B cell (primary cell): ENCODE measurements at regions not wholly inside any gene's neighbourhood (a gene's known extent, or its start where the extent isn't known, plus 50 kb on each side); places are given as distances from the start of the nearest gene placed in this dataset.

Experiments
- ATAC-seq: fragments of 200-7000 bp; cut with Tn5 transposase; one replicate; pipeline ENCODE4 v1.10.0; 2021; ENCODE audit warnings: low read depth, mild to moderate bottlenecking, moderate number of reproducible peaks, moderate library complexity
- CTCF ChIA-PET: fragments of 350-600 bp; sonication (Branson Sonifier 250); formaldehyde crosslinking; loops from one replicate; lab custom pipeline; 2021; ENCODE audit warnings: antibody characterized with exemption, inconsistent platforms; lab: Charles Lee
- POLR2A ChIA-PET: fragments of 350-600 bp; sonication (Branson Sonifier 250); formaldehyde crosslinking; loops from one replicate; lab custom pipeline; 2021; ENCODE audit warnings: antibody characterized with exemption; lab: Charles Lee
- DNase-seq: peaks from one replicate; pipeline ENCODE4 v3.0.0; 2013
- H2AFZ ChIP-seq: 2 replicates; pipeline ENCODE4 v1.6.1; 2012; ENCODE audit warnings: mild to moderate bottlenecking, low read depth, low read length; ENCODE audit not compliant: insufficient read depth, poor library complexity, severe bottlenecking
- H3K27ac ChIP-seq, 2 donors: 1 replicate in 1 of 2; 2 replicates in 1 of 2; pipeline ENCODE4 v1.5.1; 2012 to 2013; ENCODE audit warnings: low read length in 2 of 2, mild to moderate bottlenecking in 2 of 2, moderate library complexity in 1 of 2
- H3K27me3 ChIP-seq, 4 experiments: fragments of 200-600 bp in 1 of 4; sonication (generic) in 1 of 4; replicated peaks in 1 of 4; 1 replicate in 2 of 4; 2 replicates in 2 of 4; pipeline versions ENCODE4 v1.6.1 to v1.7.0; 2013 to 2016; ENCODE audit warnings: low read length in 3 of 4, mild to moderate bottlenecking in 2 of 4, mixed read lengths in 1 of 4, moderate library complexity in 1 of 4; ENCODE audit not compliant: insufficient read depth in 4 of 4, control insufficient read depth in 3 of 4; ENCODE audit errors: control extremely low read depth in 1 of 4
- H3K36me3 ChIP-seq, 2 experiments: replicated peaks in 1 of 2; 1 replicate in 1 of 2; 2 replicates in 1 of 2; pipeline versions ENCODE4 v1.6.1 to v1.7.1; 2013; ENCODE audit warnings: low read length in 1 of 2; ENCODE audit not compliant: insufficient read depth in 2 of 2, control insufficient read depth in 1 of 2; ENCODE audit errors: control extremely low read depth in 1 of 2, extremely low read depth in 1 of 2
- H3K4me1 ChIP-seq, 2 donors: fragments of 200-600 bp in 1 of 2; sonication (generic) in 1 of 2; 1 replicate in 1 of 2; 2 replicates in 1 of 2; pipeline versions ENCODE4 v1.5.1 to v1.6.1; 2013 to 2017; ENCODE audit warnings: low read length in 2 of 2; ENCODE audit not compliant: control insufficient read depth in 2 of 2, insufficient read depth in 2 of 2
- H3K4me2 ChIP-seq: replicated peaks from 2 replicates; pipeline ENCODE3; 2012; ENCODE audit warnings: mild to moderate bottlenecking, low read depth, low read length; ENCODE audit not compliant: poor library complexity, severe bottlenecking
- H3K4me3 ChIP-seq, 5 experiments: fragments of 200-600 bp in 1 of 5; sonication (generic) in 1 of 5; 1 replicate in 3 of 5; 2 replicates in 2 of 5; pipeline versions ENCODE4 v1.5.1 to v1.7.0; 2011 to 2016; ENCODE audit warnings: low read length in 4 of 5, mild to moderate bottlenecking in 4 of 5, low read depth in 2 of 5, control low read depth in 1 of 5, moderate library complexity in 1 of 5; ENCODE audit not compliant: insufficient read depth in 1 of 5; ENCODE audit errors: control extremely low read depth in 1 of 5, extremely low read depth in 1 of 5
- H3K79me2 ChIP-seq: fragments of 200-600 bp; sonication (generic); one replicate; pipeline ENCODE4 v1.6.0; 2016; ENCODE audit warnings: low read length; ENCODE audit not compliant: control insufficient read depth, insufficient read depth
- H3K9ac ChIP-seq: fragments of 200-600 bp; sonication (generic); 2 replicates; pipeline ENCODE4 v1.6.1; 2017; ENCODE audit warnings: mild to moderate bottlenecking, low read length, moderate library complexity
- H3K9me3 ChIP-seq, 3 donors: one replicate each; pipeline versions ENCODE4 v1.6.1 to v1.7.1; 2013; ENCODE audit warnings: low read length in 2 of 3; ENCODE audit not compliant: control insufficient read depth in 2 of 3, insufficient read depth in 1 of 3; ENCODE audit errors: control extremely low read depth in 1 of 3
- H4K20me1 ChIP-seq: 2 replicates; pipeline ENCODE4 v1.6.0; 2012; ENCODE audit warnings: mild to moderate bottlenecking, low read length; ENCODE audit not compliant: insufficient read depth, control insufficient read depth, poor library complexity, severe bottlenecking
- H3K27ac Mint-ChIP-seq: one replicate; pipeline ENCODE4 v1.8.0; 2021; ENCODE audit warnings: mixed read lengths
- H3K27me3 Mint-ChIP-seq: one replicate; pipeline ENCODE4 v1.8.0; 2021; ENCODE audit warnings: mixed read lengths
- H3K4me1 Mint-ChIP-seq: one replicate; pipeline ENCODE4 v1.8.0; 2021; ENCODE audit warnings: mixed read lengths
- H3K4me3 Mint-ChIP-seq: one replicate; pipeline ENCODE4 v1.8.0; 2021; ENCODE audit warnings: mixed read lengths
- H3K9me3 Mint-ChIP-seq: one replicate; pipeline ENCODE4 v1.8.0; 2022; ENCODE audit warnings: mixed read lengths; ENCODE audit not compliant: insufficient read depth
- EZH2 ChIP-seq: IDR thresholded peaks from 2 replicates; pipeline ENCODE4 v1.6.1; 2012; ENCODE audit warnings: borderline replicate concordance, low read depth, mild to moderate bottlenecking, moderate library complexity, low read length; ENCODE audit not compliant: insufficient read depth, poor library complexity, severe bottlenecking
- WGBS: methylation state at CpG from one replicate; pipeline ENCODE4 v1.1.5; 2013; ENCODE audit warnings: missing lambda C conversion rate; ENCODE audit not compliant: insufficient coverage; 5-methylcytosine and 5-hydroxymethylcytosine counted together
- intact Hi-C: fragments of 100-400 bp; cut with micrococcal nuclease; formaldehyde crosslinking; loops from one replicate; pipeline ENCODE4 v1.10.0; 2022
- TF ChIP-seq, protein P1 (sequence below): fragments of 200-600 bp; IDR thresholded peaks from one replicate; pipeline ENCODE4 v1.8.0; 2022; ENCODE audit warnings: antibody characterized with exemption, mild to moderate bottlenecking

DNA sequence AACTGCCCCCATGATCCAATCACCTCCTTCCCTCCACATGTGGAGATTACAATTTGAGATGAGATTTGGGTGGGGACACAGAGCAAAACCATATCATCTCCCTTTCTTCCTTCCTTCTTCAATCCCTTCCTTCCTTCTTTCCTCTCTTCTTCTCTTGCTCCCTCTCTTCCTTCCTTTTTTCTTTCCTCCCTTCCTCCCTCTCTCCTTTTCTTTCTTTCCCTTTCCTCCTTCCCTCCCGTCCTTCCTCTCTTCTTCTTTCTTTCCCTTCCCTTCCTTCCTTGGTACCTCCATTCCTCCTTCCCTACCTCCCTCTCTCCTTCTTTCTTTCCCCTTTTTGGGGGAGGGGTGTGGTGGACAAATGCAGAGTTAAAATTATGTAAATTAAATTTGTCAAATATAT lies 145.1 kb downstream of the TSHZ3 start:
- H3K4me1 ChIP-seq: no peaks in the 10 kb centered on the region
- no peaks in the 10 kb centered on the region for H3K36me3 ChIP-seq
- no peaks in the 10 kb centered on the region for H3K9me3 Mint-ChIP-seq
- no peaks in the 10 kb centered on the region for H3K27me3 ChIP-seq
- no peak overlapping the region for H2AFZ ChIP-seq
- no CpG with 5 or more reads among the region's 1 CpG for WGBS
- no peak overlapping the region for H3K4me2 ChIP-seq
- no peak for ATAC-seq
- H3K4me1 Mint-ChIP-seq: no peaks in the 10 kb centered on the region
- H3K27ac Mint-ChIP-seq: no peak overlapping the region
- no peaks in the 10 kb centered on the region for H4K20me1 ChIP-seq
- no peak overlapping the region for H3K9ac ChIP-seq
- CTCF ChIA-PET: no interaction called here
- POLR2A ChIA-PET: no interaction called here
- no peak for TF ChIP-seq EZH2
- TF ChIP-seq, protein P1, sequence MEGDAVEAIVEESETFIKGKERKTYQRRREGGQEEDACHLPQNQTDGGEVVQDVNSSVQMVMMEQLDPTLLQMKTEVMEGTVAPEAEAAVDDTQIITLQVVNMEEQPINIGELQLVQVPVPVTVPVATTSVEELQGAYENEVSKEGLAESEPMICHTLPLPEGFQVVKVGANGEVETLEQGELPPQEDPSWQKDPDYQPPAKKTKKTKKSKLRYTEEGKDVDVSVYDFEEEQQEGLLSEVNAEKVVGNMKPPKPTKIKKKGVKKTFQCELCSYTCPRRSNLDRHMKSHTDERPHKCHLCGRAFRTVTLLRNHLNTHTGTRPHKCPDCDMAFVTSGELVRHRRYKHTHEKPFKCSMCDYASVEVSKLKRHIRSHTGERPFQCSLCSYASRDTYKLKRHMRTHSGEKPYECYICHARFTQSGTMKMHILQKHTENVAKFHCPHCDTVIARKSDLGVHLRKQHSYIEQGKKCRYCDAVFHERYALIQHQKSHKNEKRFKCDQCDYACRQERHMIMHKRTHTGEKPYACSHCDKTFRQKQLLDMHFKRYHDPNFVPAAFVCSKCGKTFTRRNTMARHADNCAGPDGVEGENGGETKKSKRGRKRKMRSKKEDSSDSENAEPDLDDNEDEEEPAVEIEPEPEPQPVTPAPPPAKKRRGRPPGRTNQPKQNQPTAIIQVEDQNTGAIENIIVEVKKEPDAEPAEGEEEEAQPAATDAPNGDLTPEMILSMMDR: no peak
- H3K4me3 Mint-ChIP-seq: no peak overlapping the region
- intact Hi-C loops: no loop called here
- no peak overlapping the region for H3K27ac ChIP-seq
- peaks cover 0 to 18% (median 2%) of the 10 kb centered on the region in 3 donors for H3K9me3 ChIP-seq
- DNase-seq: no peak
- no peaks in the 10 kb centered on the region for H3K79me2 ChIP-seq
- no peak overlapping the region for H3K4me3 ChIP-seq
- no peaks in the 10 kb centered on the region for H3K27me3 Mint-ChIP-seq

DNA sequence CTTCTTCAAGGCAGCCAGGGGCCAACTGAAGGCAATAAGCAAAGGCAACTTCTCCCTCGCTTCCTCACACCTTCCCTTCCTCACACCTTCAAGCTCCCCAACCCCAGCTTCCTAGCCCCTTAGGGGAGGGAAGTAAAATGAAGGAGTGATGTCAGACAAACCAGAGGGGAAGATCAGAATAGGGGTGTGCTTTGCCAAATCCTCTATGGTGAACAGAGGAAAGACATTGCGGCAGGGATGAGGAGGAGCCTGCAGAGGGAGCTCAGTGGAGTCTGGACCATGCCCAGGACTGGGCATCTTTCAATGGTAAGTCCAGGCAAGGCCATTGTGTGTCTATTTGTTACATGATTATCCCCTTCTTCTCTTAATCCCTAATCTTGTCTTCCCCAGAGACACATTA lies 164.0 kb downstream of the TSHZ3 start:
- POLR2A ChIA-PET: no interaction called here
- no peaks in the 10 kb centered on the region for H3K4me1 Mint-ChIP-seq
- H3K4me2 ChIP-seq: no peak overlapping the region
- 100% methylated on average over 1 of the region's 2 CpGs for WGBS
- H3K27ac ChIP-seq: no peak overlapping the region
- intact Hi-C loops: no loop called here
- no peak overlapping the region for H3K4me3 Mint-ChIP-seq
- no peak overlapping the region for H3K27ac Mint-ChIP-seq
- no peaks in the 10 kb centered on the region for H3K79me2 ChIP-seq
- no peak overlapping the region for H3K9ac ChIP-seq
- H3K36me3 ChIP-seq: no peaks in the 10 kb centered on the region
- no peaks in the 10 kb centered on the region for H3K4me1 ChIP-seq
- H4K20me1 ChIP-seq: no peaks in the 10 kb centered on the region
- H3K27me3 ChIP-seq: no peaks in the 10 kb centered on the region
- H3K9me3 Mint-ChIP-seq: peaks cover 4% of the 10 kb centered on the region
- peaks cover 2 to 9% (median 3%) of the 10 kb centered on the region in 3 donors for H3K9me3 ChIP-seq
- H3K4me3 ChIP-seq: no peak overlapping the region
- ATAC-seq (no peak), DNase-seq (no peak)
- TF ChIP-seq EZH2: no peak
- TF ChIP-seq, protein P1: no peak
- no peaks in the 10 kb centered on the region for H3K27me3 Mint-ChIP-seq
- H2AFZ ChIP-seq: no peak overlapping the region
- CTCF ChIA-PET: no interaction called here
